T-cell (primary cell): ENCODE measurements at regions not wholly inside any gene's neighbourhood (a gene's known extent, or its start where the extent isn't known, plus 50 kb on each side); places are given as distances from the start of the nearest gene placed in this dataset.

Experiments used
- ATAC-seq, 4 experiments: fragments of 200-7000 bp in 3 of 4; fragments of 150-1000 bp in 1 of 4; cut with Tn5 transposase; replicated peaks in 1 of 4; 1 replicate in 3 of 4; 2 replicates in 1 of 4; pipeline ENCODE4 v1.10.0; 2021; ENCODE audit warnings: moderate library complexity in 3 of 4, mild to moderate bottlenecking in 2 of 4, moderate number of reproducible peaks in 1 of 4
- CTCF ChIA-PET, 2 donors: fragments of 300-600 bp; sonication (Branson Sonifier 250); formaldehyde crosslinking; loops; one replicate each; lab custom pipeline; 2022; ENCODE audit warnings: antibody characterized with exemption in 2 of 2; lab: Charles Lee
- POLR2A ChIA-PET, 2 donors: fragments of 300-600 bp; sonication (Branson Sonifier 250); formaldehyde crosslinking; loops; one replicate each; lab custom pipeline; 2022; ENCODE audit warnings: antibody characterized with exemption in 2 of 2; lab: Charles Lee
- DNase-seq, 35 experiments: peaks; one replicate each; pipeline versions ENCODE4 v3.0.0 to v3.0.0-alpha.2; 2013 to 2023
- H3K27ac ChIP-seq: one replicate; pipeline ENCODE4 v1.5.1; 2013; ENCODE audit warnings: low read length
- H3K27me3 ChIP-seq, 2 experiments: replicated peaks in 1 of 2; 1 replicate in 1 of 2; 2 replicates in 1 of 2; pipeline versions ENCODE4 v1.6.1 to v1.7.0; 2013; ENCODE audit warnings: low read length in 1 of 2, mixed read lengths in 1 of 2; ENCODE audit not compliant: control insufficient read depth in 2 of 2, insufficient read depth in 2 of 2; ENCODE audit errors: extremely low read depth in 1 of 2
- H3K36me3 ChIP-seq, 2 donors: 1 replicate in 1 of 2; 2 replicates in 1 of 2; pipeline versions ENCODE4 v1.6.1 to v1.7.0; 2013; ENCODE audit warnings: low read length in 1 of 2; ENCODE audit not compliant: control insufficient read depth in 2 of 2, insufficient read depth in 1 of 2; ENCODE audit errors: extremely low read depth in 1 of 2
- H3K4me1 ChIP-seq, 2 experiments: 1 replicate in 1 of 2; 2 replicates in 1 of 2; pipeline versions ENCODE4 v1.6.1 to v1.7.0; 2013; ENCODE audit warnings: low read length in 2 of 2, mixed read lengths in 1 of 2; ENCODE audit not compliant: insufficient read depth in 2 of 2, control insufficient read depth in 1 of 2; ENCODE audit errors: extremely low read depth in 1 of 2
- H3K4me3 ChIP-seq, 2 donors: 1 replicate in 1 of 2; 2 replicates in 1 of 2; pipeline versions ENCODE4 v1.5.1 to v1.7.0; 2013; ENCODE audit warnings: mild to moderate bottlenecking in 2 of 2, low read length in 1 of 2, moderate library complexity in 1 of 2; ENCODE audit not compliant: control insufficient read depth in 1 of 2; ENCODE audit errors: extremely low read depth in 1 of 2
- H3K9me3 ChIP-seq: 2 replicates; pipeline ENCODE4 v1.7.0; 2013
- H3K27ac Mint-ChIP-seq, 2 donors: one replicate each; pipeline ENCODE4 v1.8.0; 2020 to 2021; ENCODE audit warnings: mild to moderate bottlenecking in 2 of 2, mixed read lengths in 2 of 2
- H3K27me3 Mint-ChIP-seq, 2 donors: one replicate each; pipeline ENCODE4 v1.8.0; 2021 to 2022; ENCODE audit warnings: mixed read lengths in 2 of 2
- H3K36me3 Mint-ChIP-seq: one replicate; pipeline ENCODE4 v1.8.0; 2021; ENCODE audit warnings: mixed read lengths
- H3K4me1 Mint-ChIP-seq, 3 donors: one replicate each; pipeline ENCODE4 v1.8.0; 2020 to 2022; ENCODE audit warnings: mixed read lengths in 3 of 3, mild to moderate bottlenecking in 1 of 3
- H3K4me3 Mint-ChIP-seq, 3 donors: one replicate each; pipeline ENCODE4 v1.8.0; 2020 to 2022; ENCODE audit warnings: mild to moderate bottlenecking in 3 of 3, mixed read lengths in 3 of 3, moderate library complexity in 3 of 3
- H3K9me3 Mint-ChIP-seq, 3 donors: one replicate each; pipeline ENCODE4 v1.8.0; 2020 to 2022; ENCODE audit warnings: mixed read lengths in 3 of 3
- WGBS: methylation state at CpG from one replicate; pipeline ENCODE4 v1.1.5; 2013; ENCODE audit warnings: missing lambda C conversion rate; ENCODE audit not compliant: insufficient coverage; 5-methylcytosine and 5-hydroxymethylcytosine counted together

DNA sequence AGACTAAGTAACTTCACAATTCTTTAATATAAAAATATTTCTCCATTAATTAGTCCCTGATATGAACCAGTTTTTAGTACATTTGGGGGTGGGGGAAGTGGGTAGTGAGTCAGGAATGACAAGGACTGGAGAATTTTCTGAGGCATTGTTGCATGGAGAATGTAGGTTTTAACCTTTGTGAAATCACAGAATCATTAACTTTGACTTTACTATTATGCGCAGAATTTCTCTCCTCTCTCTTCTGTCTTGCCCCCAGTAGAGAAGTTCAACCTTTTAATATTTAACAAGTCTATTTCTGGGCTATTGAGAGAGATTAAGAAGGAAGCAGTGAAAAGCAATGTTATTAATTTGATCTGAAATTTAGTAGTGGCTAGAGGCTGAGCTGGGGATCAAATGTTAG lies 597.0 kb downstream of the PCDH18 start:
- no peak overlapping the region for H3K4me3 ChIP-seq

DNA sequence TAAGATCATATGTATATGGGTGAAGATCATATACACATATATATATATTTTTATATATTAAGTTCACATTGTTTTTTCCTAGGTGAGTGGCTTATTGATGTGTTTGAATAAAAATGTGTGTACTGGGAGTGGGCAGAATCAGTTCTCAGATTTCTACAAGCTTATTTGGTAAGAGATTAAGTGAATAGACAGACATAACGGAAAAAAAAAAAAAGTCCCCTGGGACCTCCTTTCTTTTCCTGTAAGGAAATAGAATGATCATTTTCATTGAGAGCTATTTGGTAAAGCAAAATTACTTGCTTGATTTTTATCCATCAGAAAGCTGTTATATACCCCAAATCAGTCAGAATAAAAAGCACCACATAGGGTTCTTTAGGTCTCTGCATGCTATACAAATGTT lies 597.7 kb downstream of the PCDH18 start:
- H3K36me3 Mint-ChIP-seq, result no peaks in the 10 kb centered on the region
- Histone ChIP-seq H3K36me3 (no peaks in the 10 kb centered on the region), H3K4me1 (no peaks in the 10 kb centered on the region), H3K4me3 (no peak overlapping the region), H3K27ac (no peak overlapping the region), H3K9me3 (no peaks in the 10 kb centered on the region), H3K27me3 (no peaks in the 10 kb centered on the region)
- H3K4me3 Mint-ChIP-seq, result no peak overlapping the region
- ATAC-seq (no peak), DNase-seq (no peak)
- no CpG with 5 or more reads among the region's 1 CpG for WGBS
- no peaks in the 10 kb centered on the region for H3K27me3 Mint-ChIP-seq
- CTCF ChIA-PET, result no interaction called here
- H3K4me1 Mint-ChIP-seq, result no peaks in the 10 kb centered on the region
- POLR2A ChIA-PET, result no interaction called here
- no peak overlapping the region for H3K27ac Mint-ChIP-seq
- peaks cover 0 to 9% (median 5%) of the 10 kb centered on the region in 3 donors for H3K9me3 Mint-ChIP-seq

More for the DNA sequence above, 597.0 kb downstream of the PCDH18 start:
- ChIA-PET CTCF (no interaction called here), POLR2A (no interaction called here)
- no peaks in the 10 kb centered on the region for H3K36me3 Mint-ChIP-seq
- no peaks in the 10 kb centered on the region for H3K4me1 Mint-ChIP-seq
- H3K27me3 Mint-ChIP-seq, result no peaks in the 10 kb centered on the region
- Histone ChIP-seq H3K4me1 (no peaks in the 10 kb centered on the region), H3K27ac (no peak overlapping the region), H3K36me3 (no peaks in the 10 kb centered on the region), H3K27me3 (no peaks in the 10 kb centered on the region), H3K9me3 (no peaks in the 10 kb centered on the region)
- ATAC-seq, result no peak
- WGBS, result no CpG with 5 or more reads among the region's 1 CpG
- DNase-seq, result no peak
- H3K27ac Mint-ChIP-seq, result no peak overlapping the region
- H3K4me3 Mint-ChIP-seq, result no peak overlapping the region
- H3K9me3 Mint-ChIP-seq, result peaks cover 0 to 6% (median 0%) of the 10 kb centered on the region in 3 donors

DNA sequence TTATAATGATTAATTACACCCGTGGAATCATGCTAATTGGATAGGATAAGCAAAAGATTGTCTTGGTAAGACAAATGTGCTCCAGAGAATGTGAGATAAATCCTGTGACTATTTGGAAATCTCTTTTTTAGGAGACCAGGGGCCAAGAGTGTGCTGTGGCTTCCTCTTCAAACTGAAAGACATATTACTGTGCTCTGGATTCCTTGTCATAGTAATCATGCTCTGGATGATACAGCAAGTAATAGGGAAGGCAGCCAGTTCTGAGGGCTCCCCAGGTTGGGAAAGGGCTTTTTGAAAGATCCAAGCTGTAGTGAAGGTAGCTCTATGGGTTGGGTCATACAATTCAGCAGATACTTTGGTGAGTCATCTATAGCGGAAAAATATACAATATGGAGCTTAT lies 600.5 kb downstream of the PCDH18 start:
- ChIA-PET POLR2A (no interaction called here), CTCF (no interaction called here)
- DNase-seq, result no peak
- H3K9me3 ChIP-seq, result no peaks in the 10 kb centered on the region
- Mint-ChIP-seq H3K9me3 (peaks cover 7 to 12% (median 8%) of the 10 kb centered on the region in 3 donors), H3K27me3 (no peaks in the 10 kb centered on the region), H3K36me3 (no peaks in the 10 kb centered on the region), H3K4me3 (no peak overlapping the region), H3K27ac (no peak overlapping the region), H3K4me1 (no peaks in the 10 kb centered on the region)
- H3K4me3 ChIP-seq, result no peak overlapping the region
- H3K36me3 ChIP-seq, result no peaks in the 10 kb centered on the region
- H3K4me1 ChIP-seq, result no peaks in the 10 kb centered on the region
- no CpG with 5 or more reads among the region's 2 CpGs for WGBS
- no peaks in the 10 kb centered on the region for H3K27me3 ChIP-seq
- no peak for ATAC-seq
- no peak overlapping the region for H3K27ac ChIP-seq

DNA sequence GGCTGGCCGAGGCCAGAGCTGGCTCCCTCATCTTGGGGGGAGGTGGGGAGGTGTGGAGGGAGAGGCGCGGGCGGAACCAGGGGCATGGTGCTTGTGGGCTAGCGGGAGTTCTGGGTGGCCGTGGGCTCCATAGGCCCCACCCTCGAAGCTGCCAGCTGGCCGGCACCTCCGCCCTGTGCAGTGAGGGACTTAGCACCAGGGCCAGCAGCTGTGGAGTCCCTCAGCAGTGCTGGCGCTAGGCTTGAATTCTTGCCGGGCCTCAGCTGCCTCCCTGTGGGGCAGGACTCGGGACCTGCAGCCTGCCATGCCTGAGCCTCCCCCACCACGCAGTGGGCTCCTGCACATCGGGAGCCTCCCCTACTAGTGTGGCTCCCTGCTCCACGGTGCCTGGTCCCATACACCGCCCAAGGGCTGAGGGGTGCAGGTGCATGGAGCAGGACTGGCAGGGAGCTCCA lies 603.3 kb downstream of the PCDH18 start:
- ATAC-seq, result no peak
- 86% methylated on average over 14 of the region's 16 CpGs for WGBS
- no peak for DNase-seq

DNA sequence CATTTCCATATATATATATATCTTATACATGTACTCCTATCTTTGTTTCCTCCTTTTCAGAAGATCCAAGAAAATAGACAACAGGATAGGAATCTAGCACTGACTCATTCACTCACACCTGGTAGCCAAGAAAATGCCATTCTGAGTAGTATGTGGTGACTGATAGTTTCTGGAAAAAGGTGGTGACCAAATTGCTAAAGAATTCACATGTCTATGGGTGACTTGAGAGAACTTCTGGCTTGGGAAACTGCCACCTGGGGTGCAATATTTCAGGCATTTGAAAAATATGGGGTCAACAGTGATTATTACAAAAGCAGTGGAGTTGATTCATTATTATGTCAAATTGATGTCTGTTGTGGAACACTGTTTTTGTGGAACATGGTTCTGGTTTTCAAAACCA lies 605.1 kb downstream of the PCDH18 start:
- H3K27ac Mint-ChIP-seq, result no peak overlapping the region
- no peaks in the 10 kb centered on the region for H3K36me3 Mint-ChIP-seq
- H3K27me3 ChIP-seq, result no peaks in the 10 kb centered on the region
- ChIA-PET POLR2A (no interaction called here), CTCF (no interaction called here)
- ATAC-seq (no peak), DNase-seq (no peak)
- H3K27ac ChIP-seq, result no peak overlapping the region
- H3K4me1 Mint-ChIP-seq, result no peaks in the 10 kb centered on the region
- no peaks in the 10 kb centered on the region for H3K9me3 ChIP-seq
- no peaks in the 10 kb centered on the region for H3K27me3 Mint-ChIP-seq
- H3K9me3 Mint-ChIP-seq, result peaks cover 7 to 14% (median 10%) of the 10 kb centered on the region in 3 donors
- no peaks in the 10 kb centered on the region for H3K36me3 ChIP-seq
- H3K4me3 ChIP-seq, result no peak overlapping the region
- no peak overlapping the region for H3K4me3 Mint-ChIP-seq
- H3K4me1 ChIP-seq, result no peaks in the 10 kb centered on the region

More for the DNA sequence above, 603.3 kb downstream of the PCDH18 start:
- no peaks in the 10 kb centered on the region for H3K36me3 Mint-ChIP-seq
- no peak overlapping the region for H3K27ac ChIP-seq
- no peaks in the 10 kb centered on the region for H3K9me3 ChIP-seq
- no peaks in the 10 kb centered on the region for H3K27me3 ChIP-seq
- H3K27me3 Mint-ChIP-seq, result no peaks in the 10 kb centered on the region
- no peak overlapping the region for H3K27ac Mint-ChIP-seq
- H3K9me3 Mint-ChIP-seq, result peaks cover 7 to 14% (median 10%) of the 10 kb centered on the region in 3 donors
- H3K4me3 Mint-ChIP-seq, result no peak overlapping the region
- no peaks in the 10 kb centered on the region for H3K4me1 ChIP-seq
- ChIA-PET POLR2A (no interaction called here), CTCF (no interaction called here)
- no peak overlapping the region for H3K4me3 ChIP-seq
- H3K4me1 Mint-ChIP-seq, result no peaks in the 10 kb centered on the region
- no peaks in the 10 kb centered on the region for H3K36me3 ChIP-seq

DNA sequence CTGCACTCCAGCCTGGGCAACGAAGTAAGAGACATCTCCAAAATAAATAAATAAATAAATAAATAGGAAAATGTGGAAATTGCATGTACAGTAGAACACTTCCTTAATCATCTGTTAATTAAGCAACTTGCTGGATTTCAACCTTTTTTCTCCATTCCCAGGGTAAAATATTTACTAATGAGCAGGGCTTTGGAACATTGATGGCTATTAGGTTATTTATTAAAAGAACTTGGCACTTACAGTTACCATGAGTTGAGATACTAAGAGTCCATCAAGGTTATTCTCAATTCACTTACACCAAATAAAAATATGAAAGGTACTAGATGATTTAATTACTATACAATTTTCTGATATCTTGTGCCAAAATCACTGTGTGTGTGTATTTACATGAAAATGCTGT lies 607.1 kb downstream of the PCDH18 start:
- Histone ChIP-seq H3K27ac (no peak overlapping the region), H3K27me3 (no peaks in the 10 kb centered on the region), H3K36me3 (no peaks in the 10 kb centered on the region), H3K9me3 (no peaks in the 10 kb centered on the region), H3K4me1 (no peaks in the 10 kb centered on the region), H3K4me3 (no peak overlapping the region)
- Mint-ChIP-seq H3K36me3 (no peaks in the 10 kb centered on the region), H3K4me3 (no peak overlapping the region), H3K27me3 (no peaks in the 10 kb centered on the region), H3K9me3 (peaks cover 6 to 19% (median 7%) of the 10 kb centered on the region in 3 donors), H3K27ac (no peak overlapping the region), H3K4me1 (no peaks in the 10 kb centered on the region)
- CTCF ChIA-PET, result no interaction called here
- ATAC-seq (no peak), DNase-seq (no peak)
- POLR2A ChIA-PET, result no interaction called here
- WGBS, result no CpG with 5 or more reads among the region's 1 CpG

DNA sequence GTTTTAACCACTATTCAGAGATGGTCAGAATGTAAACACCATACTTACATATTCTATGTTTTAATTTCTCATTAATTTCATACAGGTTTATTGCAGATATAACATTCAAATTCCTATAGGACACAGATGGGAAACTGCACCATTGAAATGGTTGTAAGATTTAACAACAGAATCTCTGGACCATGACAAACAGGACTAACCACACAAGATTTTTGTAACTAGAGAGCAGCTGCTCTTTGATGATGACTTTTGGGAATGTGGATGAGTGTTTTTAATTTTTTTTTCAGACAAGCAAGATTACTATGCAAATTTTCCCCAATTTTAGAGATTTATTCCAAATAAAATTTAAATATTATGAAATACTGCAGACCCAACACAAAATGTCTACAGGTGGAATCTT lies 610.2 kb downstream of the PCDH18 start:
- peaks cover 0 to 12% (median 7%) of the 10 kb centered on the region in 3 donors for H3K9me3 Mint-ChIP-seq
- ATAC-seq (no peak), DNase-seq (no peak)
- Histone ChIP-seq H3K9me3 (no peaks in the 10 kb centered on the region), H3K27ac (no peak overlapping the region), H3K4me1 (no peaks in the 10 kb centered on the region), H3K4me3 (no peak overlapping the region), H3K27me3 (no peaks in the 10 kb centered on the region), H3K36me3 (no peaks in the 10 kb centered on the region)
- POLR2A ChIA-PET, result no interaction called here
- CTCF ChIA-PET, result no interaction called here
- H3K4me1 Mint-ChIP-seq, result no peaks in the 10 kb centered on the region
- no peak overlapping the region for H3K4me3 Mint-ChIP-seq
- H3K27me3 Mint-ChIP-seq, result no peaks in the 10 kb centered on the region
- no peak overlapping the region for H3K27ac Mint-ChIP-seq
- no peaks in the 10 kb centered on the region for H3K36me3 Mint-ChIP-seq
